ENCODE measurements at regions not wholly inside any gene's neighbourhood (a gene's known extent, or its start where the extent isn't known, plus 50 kb on each side); places are given as distances from the start of the nearest gene placed in this dataset.

DNA sequence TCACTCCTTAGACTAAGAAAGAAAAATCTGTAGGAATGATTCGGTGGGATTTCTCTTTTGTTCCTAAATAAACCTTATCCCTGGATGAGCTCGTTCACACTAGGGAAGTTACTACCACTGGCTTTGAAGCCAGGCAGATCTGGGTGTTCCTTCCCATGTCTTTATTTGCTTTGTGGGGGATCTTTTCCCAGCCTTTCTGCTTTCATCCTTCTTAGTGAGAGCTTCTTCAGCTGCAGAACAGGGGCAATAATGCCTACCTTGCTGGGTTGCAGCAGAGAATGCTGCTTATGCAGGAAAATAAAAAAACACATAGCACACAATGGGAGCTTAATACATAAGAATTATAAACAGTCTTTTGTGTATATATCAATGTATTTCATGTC is 292.1 kb downstream of the SOX11 start:
- H3K36me3 ChIP-seq (replicated peaks in 1 of 2; ENCODE audit: control extremely low read depth in 1 of 2, control insufficient read depth in 1 of 2, extremely low read depth in 1 of 2, insufficient read depth in 2 of 2, low read length in 1 of 2) = no peaks in the 10 kb centered on the region
- H3K4me3 ChIP-seq (ENCODE audit: control extremely low read depth in 1 of 5, extremely low read depth in 1 of 5, insufficient read depth in 1 of 5, low read depth in 2 of 5, low read length in 4 of 5) = no peak overlapping the region
- H3K27me3 ChIP-seq (replicated peaks in 1 of 4; ENCODE audit: control extremely low read depth in 1 of 4, control insufficient read depth in 3 of 4, insufficient read depth in 4 of 4, low read length in 3 of 4) = peaks cover 0 to 3% (median 0%) of the 10 kb centered on the region in 4 experiments
- H3K4me2 ChIP-seq (replicated peaks; ENCODE audit: low read depth, low read length, poor library complexity, severe bottlenecking) = no peak overlapping the region
- WGBS (ENCODE audit: insufficient coverage) = no CpG with 5 or more reads among the region's 2 CpGs
- ChIA-PET POLR2A (no interaction called here), CTCF (no interaction called here)
- DNase-seq (no peak), ATAC-seq (ENCODE audit: low read depth) (no peak)
- intact Hi-C loops (cut with micrococcal nuclease) = no loop called here
- no peak overlapping the region for H3K27ac ChIP-seq (ENCODE audit: low read length in 2 of 2)
- Mint-ChIP-seq H3K4me1 (no peaks in the 10 kb centered on the region), H3K27me3 (peaks cover 4% of the 10 kb centered on the region), H3K4me3 (no peak overlapping the region), H3K9me3 (ENCODE audit: insufficient read depth) (no peaks in the 10 kb centered on the region), H3K27ac (no peak overlapping the region)
- no peaks in the 10 kb centered on the region for H4K20me1 ChIP-seq (ENCODE audit: control insufficient read depth, insufficient read depth, low read length, poor library complexity, severe bottlenecking)
- H3K4me1 ChIP-seq (ENCODE audit: control insufficient read depth in 2 of 2, insufficient read depth in 2 of 2, low read length in 2 of 2) = no peaks in the 10 kb centered on the region
- H3K79me2 ChIP-seq (ENCODE audit: control insufficient read depth, insufficient read depth, low read length) = no peaks in the 10 kb centered on the region
- peaks cover 0 to 7% (median 0%) of the 10 kb centered on the region in 3 donors for H3K9me3 ChIP-seq (ENCODE audit: control extremely low read depth in 1 of 3, control insufficient read depth in 2 of 3, insufficient read depth in 1 of 3, low read length in 2 of 3)
- no peak overlapping the region for H2AFZ ChIP-seq (ENCODE audit: insufficient read depth, low read depth, low read length, poor library complexity, severe bottlenecking)
- H3K9ac ChIP-seq (ENCODE audit: low read length) = no peak overlapping the region
- TF ChIP-seq, protein P1, sequence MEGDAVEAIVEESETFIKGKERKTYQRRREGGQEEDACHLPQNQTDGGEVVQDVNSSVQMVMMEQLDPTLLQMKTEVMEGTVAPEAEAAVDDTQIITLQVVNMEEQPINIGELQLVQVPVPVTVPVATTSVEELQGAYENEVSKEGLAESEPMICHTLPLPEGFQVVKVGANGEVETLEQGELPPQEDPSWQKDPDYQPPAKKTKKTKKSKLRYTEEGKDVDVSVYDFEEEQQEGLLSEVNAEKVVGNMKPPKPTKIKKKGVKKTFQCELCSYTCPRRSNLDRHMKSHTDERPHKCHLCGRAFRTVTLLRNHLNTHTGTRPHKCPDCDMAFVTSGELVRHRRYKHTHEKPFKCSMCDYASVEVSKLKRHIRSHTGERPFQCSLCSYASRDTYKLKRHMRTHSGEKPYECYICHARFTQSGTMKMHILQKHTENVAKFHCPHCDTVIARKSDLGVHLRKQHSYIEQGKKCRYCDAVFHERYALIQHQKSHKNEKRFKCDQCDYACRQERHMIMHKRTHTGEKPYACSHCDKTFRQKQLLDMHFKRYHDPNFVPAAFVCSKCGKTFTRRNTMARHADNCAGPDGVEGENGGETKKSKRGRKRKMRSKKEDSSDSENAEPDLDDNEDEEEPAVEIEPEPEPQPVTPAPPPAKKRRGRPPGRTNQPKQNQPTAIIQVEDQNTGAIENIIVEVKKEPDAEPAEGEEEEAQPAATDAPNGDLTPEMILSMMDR (IDR thresholded peaks at IDR 0.05) = no peak
- no peak for TF ChIP-seq EZH2 (IDR thresholded peaks at IDR 0.05; ENCODE audit: borderline replicate concordance, insufficient read depth, low read depth, low read length, poor library complexity, severe bottlenecking)

DNA sequence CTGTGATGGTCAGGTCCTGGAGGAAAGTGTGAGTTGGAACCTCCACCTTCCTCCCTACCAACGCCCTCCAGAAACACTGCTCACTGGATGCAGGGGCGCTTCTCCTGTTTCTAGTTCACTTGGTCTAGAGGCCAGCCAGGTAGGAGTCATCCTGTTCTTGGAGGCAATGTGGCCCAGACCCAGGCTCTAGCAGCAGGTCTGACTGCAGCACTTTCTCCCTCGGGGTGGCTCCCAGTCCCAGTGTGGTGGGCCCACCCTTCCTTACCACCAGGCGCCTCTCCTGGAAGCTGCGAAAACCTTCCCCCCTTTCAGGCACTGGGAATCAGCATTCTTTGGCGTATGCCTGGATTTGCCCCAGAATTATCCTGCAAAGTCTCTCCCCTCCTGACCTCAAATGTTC is 292.8 kb downstream of the SOX11 start:
- TF ChIP-seq, protein P1 (IDR thresholded peaks at IDR 0.05) = no peak
- no peak for TF ChIP-seq EZH2 (IDR thresholded peaks at IDR 0.05; ENCODE audit: borderline replicate concordance, insufficient read depth, low read depth, low read length, poor library complexity, severe bottlenecking)
- intact Hi-C loops (cut with micrococcal nuclease) = no loop called here
- WGBS (ENCODE audit: insufficient coverage) = 76% methylated on average over 6 of the region's 6 CpGs
- Mint-ChIP-seq H3K27me3 (peaks cover 4% of the 10 kb centered on the region), H3K27ac (no peak overlapping the region), H3K9me3 (ENCODE audit: insufficient read depth) (no peaks in the 10 kb centered on the region), H3K4me1 (no peaks in the 10 kb centered on the region), H3K4me3 (no peak overlapping the region)
- ATAC-seq (ENCODE audit: low read depth) = no peak
- ChIA-PET POLR2A (no interaction called here), CTCF (no interaction called here)
- Histone ChIP-seq H2AFZ (ENCODE audit: insufficient read depth, low read depth, low read length, poor library complexity, severe bottlenecking) (no peak overlapping the region), H3K36me3 (replicated peaks in 1 of 2; ENCODE audit: control extremely low read depth in 1 of 2, control insufficient read depth in 1 of 2, extremely low read depth in 1 of 2, insufficient read depth in 2 of 2, low read length in 1 of 2) (no peaks in the 10 kb centered on the region), H3K4me3 (ENCODE audit: control extremely low read depth in 1 of 5, extremely low read depth in 1 of 5, insufficient read depth in 1 of 5, low read depth in 2 of 5, low read length in 4 of 5) (no peak overlapping the region), H3K79me2 (ENCODE audit: control insufficient read depth, insufficient read depth, low read length) (no peaks in the 10 kb centered on the region), H3K27ac (ENCODE audit: low read length in 2 of 2) (no peak overlapping the region), H3K9me3 (ENCODE audit: control extremely low read depth in 1 of 3, control insufficient read depth in 2 of 3, insufficient read depth in 1 of 3, low read length in 2 of 3) (peaks cover 0 to 7% (median 0%) of the 10 kb centered on the region in 3 donors), H3K4me2 (replicated peaks; ENCODE audit: low read depth, low read length, poor library complexity, severe bottlenecking) (no peak overlapping the region), H3K9ac (ENCODE audit: low read length) (no peak overlapping the region), H3K27me3 (replicated peaks in 1 of 4; ENCODE audit: control extremely low read depth in 1 of 4, control insufficient read depth in 3 of 4, insufficient read depth in 4 of 4, low read length in 3 of 4) (peaks cover 0 to 3% (median 0%) of the 10 kb centered on the region in 4 experiments), H4K20me1 (ENCODE audit: control insufficient read depth, insufficient read depth, low read length, poor library complexity, severe bottlenecking) (no peaks in the 10 kb centered on the region), H3K4me1 (ENCODE audit: control insufficient read depth in 2 of 2, insufficient read depth in 2 of 2, low read length in 2 of 2) (no peaks in the 10 kb centered on the region)
- no peak for DNase-seq

All from B cell (primary cell).